ENCODE measurements at regions not wholly inside any gene's neighbourhood (a gene's known extent, or its start where the extent isn't known, plus 50 kb on each side); places are given as distances from the start of the nearest gene placed in this dataset.
"Not testable (repeated sequence)": the region's sequence is repeated elsewhere in the genome, so short reads cannot be mapped to it uniquely, and the experiment has no call there.

GRCh38 chr1:146729642-146730344 lies 208.3 kb upstream of the NBPF12 start:
- CTCF ChIA-PET; POLR2A ChIA-PET; H3K79me2 ChIP-seq (ENCODE audit: insufficient read depth); H3K4me3 ChIP-seq (ENCODE audit: low read depth in 2 of 2, low read length in 1 of 2); H3K4me2 ChIP-seq; H3K4me1 ChIP-seq (ENCODE audit: control insufficient read depth in 1 of 2, insufficient read depth in 2 of 2, low read depth in 1 of 2, low read length in 1 of 2); H3K36me3 ChIP-seq (replicated peaks in 1 of 2; ENCODE audit: control insufficient read depth in 1 of 2, insufficient read depth in 2 of 2, low read length in 1 of 2); H4K20me1 ChIP-seq (ENCODE audit: insufficient read depth); H3K9ac ChIP-seq; DNase-seq; H3K9me3 ChIP-seq; H3F3A ChIP-seq (replicated peaks; ENCODE audit: insufficient read depth); H3K27me3 ChIP-seq (ENCODE audit: insufficient read depth); H2AFZ ChIP-seq (ENCODE audit: low read depth); H3K27ac ChIP-seq (ENCODE audit: low read depth in 2 of 2, low read length in 1 of 2); H3K9me2 ChIP-seq: not testable (repeated sequence)
- 50% methylated on average over 5 of the region's 9 CpGs for WGBS (ENCODE audit: low lambda C conversion rate)

- H3K27ac ChIP-seq (ENCODE audit: low read depth in 2 of 2, low read length in 1 of 2); H3K9me3 ChIP-seq; CTCF ChIA-PET; H3K4me3 ChIP-seq (ENCODE audit: low read depth in 2 of 2, low read length in 1 of 2); POLR2A ChIA-PET; H3K4me2 ChIP-seq; H3F3A ChIP-seq (replicated peaks; ENCODE audit: insufficient read depth); DNase-seq; H3K27me3 ChIP-seq (ENCODE audit: insufficient read depth); H3K4me1 ChIP-seq (ENCODE audit: control insufficient read depth in 1 of 2, insufficient read depth in 2 of 2, low read depth in 1 of 2, low read length in 1 of 2); H3K79me2 ChIP-seq (ENCODE audit: insufficient read depth); H3K9me2 ChIP-seq; H2AFZ ChIP-seq (ENCODE audit: low read depth); H3K9ac ChIP-seq; H4K20me1 ChIP-seq (ENCODE audit: insufficient read depth); H3K36me3 ChIP-seq (replicated peaks in 1 of 2; ENCODE audit: control insufficient read depth in 1 of 2, insufficient read depth in 2 of 2, low read length in 1 of 2): not testable (repeated sequence)
- WGBS (ENCODE audit: low lambda C conversion rate): no CpG with 5 or more reads among the region's 1 CpG
Observed at GRCh38 chr1:146715054-146715453, 223.1 kb upstream of the NBPF12 start.

GRCh38 chr1:146710838-146711521 lies 227.1 kb upstream of the NBPF12 start:
- H3K4me3 ChIP-seq (ENCODE audit: low read depth in 2 of 2, low read length in 1 of 2); H3K4me1 ChIP-seq (ENCODE audit: control insufficient read depth in 1 of 2, insufficient read depth in 2 of 2, low read depth in 1 of 2, low read length in 1 of 2); H3K36me3 ChIP-seq (replicated peaks in 1 of 2; ENCODE audit: control insufficient read depth in 1 of 2, insufficient read depth in 2 of 2, low read length in 1 of 2); H3K9ac ChIP-seq; CTCF ChIA-PET; H3K79me2 ChIP-seq (ENCODE audit: insufficient read depth); H2AFZ ChIP-seq (ENCODE audit: low read depth); H3K9me3 ChIP-seq; H3K4me2 ChIP-seq; H3K27me3 ChIP-seq (ENCODE audit: insufficient read depth); H4K20me1 ChIP-seq (ENCODE audit: insufficient read depth); H3K9me2 ChIP-seq; POLR2A ChIA-PET; H3F3A ChIP-seq (replicated peaks; ENCODE audit: insufficient read depth); DNase-seq; H3K27ac ChIP-seq (ENCODE audit: low read depth in 2 of 2, low read length in 1 of 2): not testable (repeated sequence)
- 39% methylated on average over 5 of the region's 5 CpGs for WGBS (ENCODE audit: low lambda C conversion rate)
- peak; percentile 35 for TF ChIP-seq RAD21 (IDR thresholded peaks at IDR 0.05; ENCODE audit: low read length)

- H3K79me2 ChIP-seq (ENCODE audit: insufficient read depth); H3F3A ChIP-seq (replicated peaks; ENCODE audit: insufficient read depth); H3K9me3 ChIP-seq; H3K9ac ChIP-seq; DNase-seq; H3K36me3 ChIP-seq (replicated peaks in 1 of 2; ENCODE audit: control insufficient read depth in 1 of 2, insufficient read depth in 2 of 2, low read length in 1 of 2); H3K4me3 ChIP-seq (ENCODE audit: low read depth in 2 of 2, low read length in 1 of 2); H3K4me2 ChIP-seq; H3K9me2 ChIP-seq; H4K20me1 ChIP-seq (ENCODE audit: insufficient read depth); H3K27me3 ChIP-seq (ENCODE audit: insufficient read depth); H3K27ac ChIP-seq (ENCODE audit: low read depth in 2 of 2, low read length in 1 of 2); H3K4me1 ChIP-seq (ENCODE audit: control insufficient read depth in 1 of 2, insufficient read depth in 2 of 2, low read depth in 1 of 2, low read length in 1 of 2); CTCF ChIA-PET; H2AFZ ChIP-seq (ENCODE audit: low read depth); POLR2A ChIA-PET: not testable (repeated sequence)
- 60% methylated on average over 1 of the region's 1 CpG for WGBS (ENCODE audit: low lambda C conversion rate)
Observed at GRCh38 chr1:146709302-146709701, 228.8 kb upstream of the NBPF12 start.

GRCh38 chr1:146704162-146704724 lies 233.9 kb upstream of the NBPF12 start:
- H3K9me2 ChIP-seq; DNase-seq; H3K4me1 ChIP-seq (ENCODE audit: control insufficient read depth in 1 of 2, insufficient read depth in 2 of 2, low read depth in 1 of 2, low read length in 1 of 2); H3K36me3 ChIP-seq (replicated peaks in 1 of 2; ENCODE audit: control insufficient read depth in 1 of 2, insufficient read depth in 2 of 2, low read length in 1 of 2); H3K27ac ChIP-seq (ENCODE audit: low read depth in 2 of 2, low read length in 1 of 2); H3K9me3 ChIP-seq; H3F3A ChIP-seq (replicated peaks; ENCODE audit: insufficient read depth); H3K4me2 ChIP-seq; POLR2A ChIA-PET; H2AFZ ChIP-seq (ENCODE audit: low read depth); H4K20me1 ChIP-seq (ENCODE audit: insufficient read depth); H3K27me3 ChIP-seq (ENCODE audit: insufficient read depth); H3K4me3 ChIP-seq (ENCODE audit: low read depth in 2 of 2, low read length in 1 of 2); CTCF ChIA-PET; H3K9ac ChIP-seq; H3K79me2 ChIP-seq (ENCODE audit: insufficient read depth): not testable (repeated sequence)
- WGBS (ENCODE audit: low lambda C conversion rate): 38% methylated on average over 1 of the region's 2 CpGs

- WGBS (ENCODE audit: low lambda C conversion rate): no CpG with 5 or more reads among the region's 1 CpG
- H3K27me3 ChIP-seq (ENCODE audit: insufficient read depth); DNase-seq; H3K9me3 ChIP-seq; H3K4me1 ChIP-seq (ENCODE audit: control insufficient read depth in 1 of 2, insufficient read depth in 2 of 2, low read depth in 1 of 2, low read length in 1 of 2); H3K36me3 ChIP-seq (replicated peaks in 1 of 2; ENCODE audit: control insufficient read depth in 1 of 2, insufficient read depth in 2 of 2, low read length in 1 of 2); CTCF ChIA-PET; H3K4me3 ChIP-seq (ENCODE audit: low read depth in 2 of 2, low read length in 1 of 2); H3K9me2 ChIP-seq; H4K20me1 ChIP-seq (ENCODE audit: insufficient read depth); H3K79me2 ChIP-seq (ENCODE audit: insufficient read depth); H3F3A ChIP-seq (replicated peaks; ENCODE audit: insufficient read depth); H3K9ac ChIP-seq; POLR2A ChIA-PET; H3K27ac ChIP-seq (ENCODE audit: low read depth in 2 of 2, low read length in 1 of 2); H3K4me2 ChIP-seq; H2AFZ ChIP-seq (ENCODE audit: low read depth): not testable (repeated sequence)
Observed at GRCh38 chr1:146701320-146701719, 236.8 kb upstream of the NBPF12 start.

Measured in SK-N-SH (cell line).